Thymus (tissue), 11 donors: ENCODE measurements at regions not wholly inside any gene's neighbourhood (a gene's known extent, or its start where the extent isn't known, plus 50 kb on each side); places are given as distances from the start of the nearest gene placed in this dataset.

Source experiments
- DNase-seq, 9 donors: peaks; one replicate each; pipeline ENCODE4 v3.0.0-alpha.2; 2013; ENCODE audit warnings: low spot score in 9 of 9, low read depth in 6 of 9, missing footprints in 1 of 9
- H3K27ac ChIP-seq, 2 donors: one replicate each; pipeline ENCODE4 v1.5.1; 2013; ENCODE audit warnings: control low read depth in 1 of 2, low read depth in 1 of 2, low read length in 1 of 2, mild to moderate bottlenecking in 1 of 2, moderate library complexity in 1 of 2
- H3K27me3 ChIP-seq, 2 donors: one replicate each; pipeline ENCODE4 v1.5.1; 2013; ENCODE audit warnings: low read length in 1 of 2; ENCODE audit not compliant: control insufficient read depth in 2 of 2, insufficient read depth in 1 of 2
- H3K36me3 ChIP-seq, 2 donors: one replicate each; pipeline ENCODE4 v1.5.1; 2013; ENCODE audit warnings: low read length in 1 of 2, mild to moderate bottlenecking in 1 of 2, moderate library complexity in 1 of 2; ENCODE audit not compliant: control insufficient read depth in 2 of 2, insufficient read depth in 2 of 2
- H3K4me1 ChIP-seq, 2 donors: one replicate each; pipeline ENCODE4 v1.5.1; 2013; ENCODE audit warnings: low read length in 2 of 2; ENCODE audit not compliant: control insufficient read depth in 2 of 2, insufficient read depth in 2 of 2
- H3K4me3 ChIP-seq, 2 donors: one replicate each; pipeline ENCODE4 v1.5.1; 2013; ENCODE audit warnings: low read length in 2 of 2, control low read depth in 1 of 2, mild to moderate bottlenecking in 1 of 2
- H3K9me3 ChIP-seq, 2 donors: one replicate each; pipeline ENCODE4 v1.5.1; 2013; ENCODE audit warnings: low read length in 1 of 2, mild to moderate bottlenecking in 1 of 2; ENCODE audit not compliant: control insufficient read depth in 2 of 2, insufficient read depth in 1 of 2
- WGBS: extraction: QIAGEN DNeasy Blood & Tissue Kit; methylation state at CpG from one replicate; pipeline ENCODE4 v1.1.7; 2013; 5-methylcytosine and 5-hydroxymethylcytosine counted together
- donor health status: healthy.

DNA sequence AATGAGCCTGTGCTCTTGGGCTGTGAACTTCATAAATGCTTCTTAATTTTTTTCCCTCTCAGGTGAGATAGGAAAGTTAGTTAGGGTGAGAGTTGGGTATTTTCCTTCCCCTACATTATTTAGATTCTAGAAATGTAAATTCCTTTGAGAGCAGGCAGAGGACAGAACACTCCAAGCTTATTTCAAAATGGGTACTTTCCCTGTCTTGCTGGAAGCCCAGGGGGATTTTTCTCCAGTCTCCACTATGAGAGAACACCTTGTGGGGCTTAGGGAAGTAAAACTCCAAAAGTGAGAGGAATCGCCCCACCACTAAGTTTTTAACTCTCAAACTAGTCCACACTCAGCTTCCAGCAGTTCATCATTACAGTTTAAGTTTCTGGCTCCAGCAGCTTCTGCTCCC, 253.2 kb upstream of the CTAGE1 start:
- WGBS = 88% methylated on average over 1 of the region's 1 CpG
- Histone ChIP-seq H3K4me1 (peaks cover 0 to 3% of the 10 kb centered on the region in 2 donors), H3K36me3 (no peaks in the 10 kb centered on the region), H3K27me3 (no peaks in the 10 kb centered on the region), H3K27ac (no peak overlapping the region), H3K9me3 (no peaks in the 10 kb centered on the region), H3K4me3 (no peak overlapping the region)
- peak in 1 of 9 donors; percentile 6 for DNase-seq

DNA sequence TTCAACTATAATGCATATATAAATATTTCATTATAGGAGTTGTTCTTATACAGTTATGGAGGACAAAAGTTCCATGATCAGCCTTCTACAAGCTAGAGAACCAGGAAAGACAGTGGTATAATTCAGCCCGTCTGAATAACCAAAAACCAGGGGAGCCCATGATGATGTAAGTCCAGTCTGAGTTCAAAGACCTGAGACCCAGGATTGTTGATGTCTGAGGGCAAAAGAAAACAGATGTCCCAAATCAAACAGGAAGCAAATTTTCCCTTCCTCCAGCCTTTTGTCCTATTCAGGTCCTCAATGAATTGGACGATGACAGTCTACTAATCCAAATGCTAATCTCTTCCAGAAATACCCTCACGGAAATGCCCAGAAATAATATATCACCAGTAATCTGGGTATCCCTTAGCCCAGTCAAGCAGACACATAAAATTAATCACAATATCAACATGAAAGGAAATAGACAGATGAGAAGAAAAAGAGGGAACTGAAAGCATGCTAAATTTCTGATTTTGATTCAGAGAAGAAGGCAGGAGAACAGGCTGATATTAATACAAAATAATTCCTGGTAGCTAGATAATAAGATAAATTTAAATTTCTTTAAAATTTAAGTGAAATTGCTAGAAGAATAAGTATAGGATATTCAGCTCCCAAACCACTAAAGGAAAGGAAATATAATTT, 255.6 kb upstream of the CTAGE1 start:
- DNase-seq = no peak
- Histone ChIP-seq H3K27ac (no peak overlapping the region), H3K27me3 (no peaks in the 10 kb centered on the region), H3K36me3 (no peaks in the 10 kb centered on the region), H3K9me3 (no peaks in the 10 kb centered on the region), H3K4me3 (no peak overlapping the region), H3K4me1 (peaks cover 0 to 3% of the 10 kb centered on the region in 2 donors)
- 74% methylated on average over 3 of the region's 3 CpGs for WGBS

DNA sequence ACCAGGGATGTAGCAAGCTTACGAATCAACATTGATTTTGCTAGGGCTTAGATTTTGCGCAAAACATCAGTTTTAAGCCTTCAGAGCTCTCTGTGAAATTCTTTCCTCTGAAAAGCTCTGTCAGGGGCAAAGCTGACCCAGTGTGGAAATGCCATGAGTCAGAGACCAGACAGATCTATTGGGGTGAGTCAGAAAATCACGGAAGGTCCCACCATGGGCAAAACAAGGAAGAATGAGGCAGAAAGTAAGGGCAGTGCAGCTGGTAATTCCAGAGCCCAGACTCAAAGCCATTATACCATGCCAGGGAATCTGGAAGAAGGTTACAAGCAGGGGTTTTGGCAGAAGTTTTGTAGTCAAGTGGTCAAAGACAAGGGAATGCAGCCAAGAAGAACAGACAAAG, 256.6 kb upstream of the CTAGE1 start:
- Histone ChIP-seq H3K4me1 (peaks cover 0 to 3% of the 10 kb centered on the region in 2 donors), H3K9me3 (no peaks in the 10 kb centered on the region), H3K27ac (no peak overlapping the region), H3K36me3 (no peaks in the 10 kb centered on the region), H3K27me3 (no peaks in the 10 kb centered on the region), H3K4me3 (no peak overlapping the region)
- DNase-seq = no peak
- 94% methylated on average over 3 of the region's 3 CpGs for WGBS

DNA sequence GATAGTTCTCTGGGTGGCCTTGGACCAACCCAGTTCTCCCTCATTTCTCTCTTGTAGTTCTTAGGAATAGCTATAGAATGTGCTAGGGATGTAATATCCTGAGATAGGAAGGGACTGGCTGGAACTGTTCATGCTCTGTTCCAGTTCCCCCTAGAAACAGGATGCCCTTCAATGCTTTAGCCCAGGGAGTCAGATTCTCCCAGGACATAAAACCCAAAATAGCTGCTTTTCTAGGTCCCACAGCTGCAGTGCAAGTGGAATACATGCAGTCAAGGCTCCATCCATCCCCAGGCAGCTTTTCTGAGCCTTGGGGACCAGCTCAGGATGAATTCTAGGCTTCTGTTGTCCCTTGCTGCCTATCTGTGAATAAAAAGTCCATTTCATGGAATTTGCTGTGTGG, 257.3 kb upstream of the CTAGE1 start:
- DNase-seq = no peak
- Histone ChIP-seq H3K27ac (no peak overlapping the region), H3K4me1 (peaks cover 0 to 1% of the 10 kb centered on the region in 2 donors), H3K36me3 (no peaks in the 10 kb centered on the region), H3K27me3 (no peaks in the 10 kb centered on the region), H3K4me3 (no peak overlapping the region), H3K9me3 (no peaks in the 10 kb centered on the region)

DNA sequence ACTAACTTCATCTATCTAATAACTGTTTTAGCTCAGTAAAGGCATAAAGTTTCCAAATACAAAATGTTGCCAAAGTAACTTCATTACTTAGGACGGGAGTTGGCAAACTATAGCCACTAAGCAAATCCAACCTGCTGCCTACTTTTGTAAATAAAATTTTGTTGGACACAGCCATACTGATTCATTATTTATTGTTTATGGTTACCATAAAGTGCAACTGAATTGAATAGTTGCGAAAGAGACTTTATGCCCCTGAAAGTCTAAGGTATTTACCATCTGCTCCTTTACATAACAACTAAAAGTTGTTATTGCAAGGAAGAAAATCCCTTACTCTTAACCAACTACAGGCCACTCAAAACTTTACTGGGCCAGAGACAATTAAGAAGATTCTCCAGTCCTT, 256.7 kb upstream of the RBBP8 start:
- no peak for DNase-seq
- Histone ChIP-seq H3K36me3 (no peaks in the 10 kb centered on the region), H3K4me1 (no peaks in the 10 kb centered on the region), H3K27ac (no peak overlapping the region), H3K9me3 (no peaks in the 10 kb centered on the region), H3K4me3 (no peak overlapping the region), H3K27me3 (no peaks in the 10 kb centered on the region)
- WGBS = 78% methylated on average over 2 of the region's 2 CpGs

DNA sequence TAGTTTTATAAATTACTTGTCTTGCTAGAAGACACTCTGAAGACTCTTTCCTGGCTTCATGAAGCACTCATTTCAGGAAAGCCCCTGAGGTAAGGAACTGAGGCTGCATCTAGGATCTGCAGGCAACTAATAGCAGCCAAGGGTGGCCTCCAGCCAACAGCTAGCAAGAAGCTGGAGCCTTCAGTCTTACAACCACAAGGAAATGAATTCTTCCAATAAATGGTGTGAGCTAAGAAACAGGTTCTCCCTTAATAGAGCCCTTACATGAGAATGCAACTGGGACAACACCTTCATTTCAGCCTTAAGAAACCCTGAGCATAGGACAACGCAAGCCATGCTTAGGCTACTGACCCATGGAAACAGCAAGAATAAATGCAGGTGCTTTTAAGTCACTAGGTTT, 254.6 kb upstream of the RBBP8 start:
- Histone ChIP-seq H3K27me3 (no peaks in the 10 kb centered on the region), H3K4me3 (no peak overlapping the region), H3K9me3 (no peaks in the 10 kb centered on the region), H3K27ac (no peak overlapping the region), H3K4me1 (no peaks in the 10 kb centered on the region), H3K36me3 (no peaks in the 10 kb centered on the region)
- peak in 1 of 9 donors; percentile 12 for DNase-seq
- WGBS = 92% methylated on average over 1 of the region's 1 CpG

DNA sequence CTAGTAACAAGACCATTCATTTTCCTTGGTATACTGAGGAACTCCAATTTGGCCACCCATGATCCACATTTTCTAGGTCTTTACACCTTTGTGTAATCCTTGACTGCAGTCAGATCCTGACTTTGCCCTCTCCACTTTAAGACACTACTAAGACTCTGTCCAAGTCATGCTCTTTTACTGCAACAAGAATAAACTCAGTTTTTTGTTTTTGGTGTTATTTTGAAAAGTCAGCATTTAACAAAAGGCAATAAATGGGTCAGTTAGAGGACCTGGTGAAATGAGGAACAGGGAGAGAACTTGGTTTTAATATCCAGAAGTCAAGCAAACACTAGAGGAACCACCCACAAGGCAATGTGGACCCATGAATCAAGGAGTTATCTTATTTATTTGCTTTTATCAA, 252.2 kb upstream of the RBBP8 start:
- Histone ChIP-seq H3K27ac (no peak overlapping the region), H3K4me3 (no peak overlapping the region), H3K36me3 (no peaks in the 10 kb centered on the region), H3K4me1 (no peaks in the 10 kb centered on the region), H3K9me3 (no peaks in the 10 kb centered on the region), H3K27me3 (no peaks in the 10 kb centered on the region)
- DNase-seq = no peak

DNA sequence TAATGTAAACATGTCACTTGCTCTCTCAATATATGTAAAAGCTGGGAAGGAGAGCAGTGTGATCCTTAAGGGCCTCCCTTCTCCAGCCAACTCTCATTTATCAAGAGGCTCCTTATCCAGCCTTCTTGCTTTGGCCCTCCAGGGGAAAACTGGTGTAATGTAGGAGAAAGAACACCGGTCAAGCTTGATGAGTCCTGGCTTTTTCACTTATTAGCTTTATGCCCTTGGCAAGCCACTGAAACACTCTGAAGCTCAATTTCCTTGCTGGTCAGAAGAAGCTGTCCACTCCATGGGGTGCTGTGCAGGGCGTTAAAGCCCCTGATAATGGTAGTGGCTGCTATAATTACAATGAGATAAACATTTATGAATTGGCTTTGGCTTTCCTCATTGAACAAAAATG, 251.2 kb upstream of the RBBP8 start:
- Histone ChIP-seq H3K27me3 (no peaks in the 10 kb centered on the region), H3K36me3 (no peaks in the 10 kb centered on the region), H3K4me3 (no peak overlapping the region), H3K4me1 (no peaks in the 10 kb centered on the region), H3K27ac (no peak overlapping the region), H3K9me3 (no peaks in the 10 kb centered on the region)
- 43% methylated on average over 2 of the region's 2 CpGs for WGBS
- no peak for DNase-seq

DNA sequence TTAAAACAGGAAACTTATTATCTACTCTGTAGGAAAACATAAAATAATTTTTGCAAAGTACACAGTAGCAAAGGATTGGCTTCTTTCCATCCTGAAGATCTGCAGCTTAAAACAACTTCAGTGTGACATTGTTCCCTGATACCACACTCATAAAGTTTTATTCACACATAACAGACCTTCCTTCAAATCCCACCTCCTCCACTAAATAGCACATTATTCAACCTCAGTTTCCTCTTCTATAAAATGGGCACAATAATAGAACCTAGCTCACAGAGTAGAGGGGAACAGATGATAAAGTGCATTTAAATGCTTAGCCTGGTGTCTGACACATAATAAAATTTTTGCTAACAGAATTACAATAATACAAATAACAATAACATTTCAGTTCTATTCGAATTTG, 250.4 kb upstream of the RBBP8 start:
- WGBS = 67% methylated on average over 1 of the region's 1 CpG
- H3K27ac ChIP-seq = no peak overlapping the region
- no peak overlapping the region for H3K4me3 ChIP-seq
- no peaks in the 10 kb centered on the region for H3K36me3 ChIP-seq
- no peak for DNase-seq
- no peaks in the 10 kb centered on the region for H3K4me1 ChIP-seq
- peaks cover 0 to 6% of the 10 kb centered on the region in 2 donors for H3K9me3 ChIP-seq
- H3K27me3 ChIP-seq = no peaks in the 10 kb centered on the region
